ENCODE measurements at regions not wholly inside any gene's neighbourhood (a gene's known extent, or its start where the extent isn't known, plus 50 kb on each side); places are given as distances from the start of the nearest gene placed in this dataset.

- WGBS: 26% methylated on average over 1 of the region's 1 CpG
- H3K27me3 ChIP-seq: no peaks in the 10 kb centered on the region
- no peak for TF ChIP-seq EP300 (IDR thresholded peaks at IDR 0.05)
- no peak for TF ChIP-seq CTCF (IDR thresholded peaks at IDR 0.05)
- no peak for TF ChIP-seq POLR2A (IDR thresholded peaks at IDR 0.05)
- no peak for TF ChIP-seq POLR2AphosphoS5 (IDR thresholded peaks at IDR 0.05)
- no peaks in the 10 kb centered on the region for H3K9me3 ChIP-seq
- H3K4me3 ChIP-seq: no peak overlapping the region
- H3K27ac ChIP-seq: no peak overlapping the region
- no peak for DNase-seq (ENCODE audit: low spot score in 2 of 2)
- H3K36me3 ChIP-seq: no peaks in the 10 kb centered on the region
- H3K4me1 ChIP-seq: no peaks in the 10 kb centered on the region
Measured at GRCh38 chr4:135244056-135244455, 1042.5 kb upstream of the PABPC4L start.

- Histone ChIP-seq H3K4me1 (no peaks in the 10 kb centered on the region), H3K27ac (no peak overlapping the region)
Measured at GRCh38 chr4:135240796-135241195, 1039.2 kb upstream of the PABPC4L start.

GRCh38 chr4:135239964-135240363 lies 1038.4 kb upstream of the PABPC4L start:
- TF ChIP-seq EP300 (IDR thresholded peaks at IDR 0.05) (no peak), CTCF (IDR thresholded peaks at IDR 0.05) (no peak), POLR2A (IDR thresholded peaks at IDR 0.05) (no peak), POLR2AphosphoS5 (IDR thresholded peaks at IDR 0.05) (no peak)

More at GRCh38 chr4:135240796-135241195, 1039.2 kb upstream of the PABPC4L start:
- no peaks in the 10 kb centered on the region for H3K27me3 ChIP-seq
- DNase-seq (ENCODE audit: low spot score in 2 of 2): no peak
- H3K9me3 ChIP-seq: no peaks in the 10 kb centered on the region
- TF ChIP-seq POLR2AphosphoS5 (IDR thresholded peaks at IDR 0.05) (no peak), POLR2A (IDR thresholded peaks at IDR 0.05) (no peak), CTCF (IDR thresholded peaks at IDR 0.05) (no peak), EP300 (IDR thresholded peaks at IDR 0.05) (no peak)
- no peak overlapping the region for H3K4me3 ChIP-seq
- 68% methylated on average over 4 of the region's 4 CpGs for WGBS
- no peaks in the 10 kb centered on the region for H3K36me3 ChIP-seq

GRCh38 chr4:135238940-135239339 lies 1037.4 kb upstream of the PABPC4L start:
- Histone ChIP-seq H3K9me3 (no peaks in the 10 kb centered on the region), H3K4me3 (no peak overlapping the region), H3K27ac (no peak overlapping the region), H3K27me3 (no peaks in the 10 kb centered on the region), H3K4me1 (no peaks in the 10 kb centered on the region), H3K36me3 (no peaks in the 10 kb centered on the region)
- 42% methylated on average over 3 of the region's 3 CpGs for WGBS
- TF ChIP-seq CTCF (IDR thresholded peaks at IDR 0.05) (no peak), POLR2A (IDR thresholded peaks at IDR 0.05) (no peak)
- DNase-seq (ENCODE audit: low spot score in 2 of 2): no peak

More at GRCh38 chr4:135239964-135240363, 1038.4 kb upstream of the PABPC4L start:
- Histone ChIP-seq H3K4me3 (no peak overlapping the region), H3K27me3 (no peaks in the 10 kb centered on the region), H3K27ac (no peak overlapping the region), H3K9me3 (no peaks in the 10 kb centered on the region), H3K36me3 (no peaks in the 10 kb centered on the region), H3K4me1 (no peaks in the 10 kb centered on the region)
- no peak for DNase-seq (ENCODE audit: low spot score in 2 of 2)
- WGBS: 73% methylated on average over 4 of the region's 4 CpGs

- Histone ChIP-seq H3K27me3 (no peaks in the 10 kb centered on the region), H3K36me3 (no peaks in the 10 kb centered on the region), H3K4me1 (no peaks in the 10 kb centered on the region), H3K9me3 (no peaks in the 10 kb centered on the region), H3K4me3 (no peak overlapping the region), H3K27ac (no peak overlapping the region)
- no peak for DNase-seq (ENCODE audit: low spot score in 2 of 2)
- TF ChIP-seq POLR2AphosphoS5 (IDR thresholded peaks at IDR 0.05) (no peak), POLR2A (IDR thresholded peaks at IDR 0.05) (no peak), EP300 (IDR thresholded peaks at IDR 0.05) (no peak), CTCF (IDR thresholded peaks at IDR 0.05) (no peak)
- WGBS: 67% methylated on average over 1 of the region's 1 CpG
Measured at GRCh38 chr4:135236048-135236447, 1034.5 kb upstream of the PABPC4L start.

All from suprapubic skin (tissue), 4 donors.